MM.1S (cell line): ENCODE measurements at regions not wholly inside any gene's neighbourhood (a gene's known extent, or its start where the extent isn't known, plus 50 kb on each side); places are given as distances from the start of the nearest gene placed in this dataset.

Experiments
- DNase-seq: peaks from one replicate; pipeline ENCODE4 v3.0.0-alpha.2; 2015
- H2AFZ ChIP-seq: fragments of 300-600 bp; sonication (generic); 2 replicates; pipeline ENCODE4 v1.6.0; 2016; ENCODE audit warnings: antibody characterized with exemption, low read length
- H3F3A ChIP-seq: fragments of 300-600 bp; sonication (generic); 2 replicates; pipeline ENCODE4 v1.6.1; 2016; ENCODE audit warnings: mild to moderate bottlenecking, antibody characterized with exemption, low read length, moderate library complexity, mixed read lengths; ENCODE audit not compliant: insufficient read depth
- H3K27ac ChIP-seq: fragments of 300-600 bp; sonication (generic); 2 replicates; pipeline ENCODE4 v1.5.1; 2016; ENCODE audit warnings: mild to moderate bottlenecking, low read length
- H3K27me3 ChIP-seq: fragments of 300-600 bp; sonication (generic); replicated peaks from 2 replicates; pipeline ENCODE4 v1.6.0; 2016; ENCODE audit warnings: low read length; ENCODE audit not compliant: insufficient read depth
- H3K36me3 ChIP-seq: fragments of 300-600 bp; sonication (generic); replicated peaks from 2 replicates; pipeline ENCODE4 v1.6.1; 2016; ENCODE audit warnings: mild to moderate bottlenecking, low read length, mixed read lengths; ENCODE audit not compliant: insufficient read depth
- H3K4me1 ChIP-seq: fragments of 300-600 bp; sonication (generic); 2 replicates; pipeline ENCODE4 v1.6.1; 2016; ENCODE audit warnings: low read length, mixed read lengths
- H3K4me2 ChIP-seq: fragments of 300-600 bp; sonication (generic); 2 replicates; pipeline ENCODE4 v1.6.0; 2016; ENCODE audit warnings: low read depth, low read length
- H3K4me3 ChIP-seq: fragments of 300-600 bp; sonication (generic); 2 replicates; pipeline ENCODE4 v1.5.1; 2016; ENCODE audit warnings: low read length, mixed read lengths
- H3K79me2 ChIP-seq: fragments of 300-600 bp; sonication (generic); 2 replicates; pipeline ENCODE4 v1.6.1; 2016; ENCODE audit warnings: mixed run types, low read length, mixed read lengths
- H3K9ac ChIP-seq: fragments of 300-600 bp; sonication (generic); 2 replicates; pipeline ENCODE4 v1.6.1; 2016; ENCODE audit warnings: low read length, mixed read lengths
- H3K9me2 ChIP-seq: fragments of 300-600 bp; sonication (generic); replicated peaks from 2 replicates; pipeline ENCODE4 v1.6.1; 2016; ENCODE audit warnings: mild to moderate bottlenecking, low read length, mixed read lengths; ENCODE audit not compliant: insufficient read depth
- H3K9me3 ChIP-seq: fragments of 300-600 bp; sonication (generic); replicated peaks from 2 replicates; pipeline ENCODE4 v1.6.1; 2016; ENCODE audit warnings: mild to moderate bottlenecking, low read length, mixed read lengths; ENCODE audit not compliant: insufficient read depth
- H4K20me1 ChIP-seq: fragments of 300-600 bp; sonication (generic); 2 replicates; pipeline ENCODE4 v1.6.1; 2016; ENCODE audit warnings: mild to moderate bottlenecking, low read length, moderate library complexity, mixed read lengths; ENCODE audit not compliant: insufficient read depth
- EZH2 ChIP-seq: fragments of 300-600 bp; sonication (generic); optimal IDR thresholded peaks from 2 replicates; pipeline ENCODE3; 2017; ENCODE audit warnings: low read depth, mild to moderate bottlenecking, antibody characterized with exemption, low read length, mixed read lengths
- EZH2phosphoT487 ChIP-seq: fragments of 300-600 bp; sonication (generic); IDR thresholded peaks from 2 replicates; pipeline ENCODE4 v1.6.1; 2018; ENCODE audit warnings: antibody characterized with exemption, low read length
- TF ChIP-seq, protein P1 (sequence below): fragments of 300-600 bp; sonication (generic); IDR thresholded peaks from 2 replicates; pipeline ENCODE4 v1.5.1; 2016; ENCODE audit warnings: antibody characterized with exemption, low read length, mixed read lengths

- Histone ChIP-seq H2AFZ (no peak overlapping the region), H3K36me3 (no peaks in the 10 kb centered on the region), H3K9me3 (no peaks in the 10 kb centered on the region), H3K27me3 (no peaks in the 10 kb centered on the region), H4K20me1 (no peaks in the 10 kb centered on the region), H3K4me1 (no peaks in the 10 kb centered on the region), H3K4me2 (no peak overlapping the region), H3F3A (no peaks in the 10 kb centered on the region), H3K9me2 (no peaks in the 10 kb centered on the region), H3K27ac (no peak overlapping the region), H3K9ac (no peak overlapping the region), H3K79me2 (no peaks in the 10 kb centered on the region), H3K4me3 (no peak overlapping the region)
- DNase-seq, result no peak
- no peak for TF ChIP-seq EZH2phosphoT487
Observed at GRCh38 chr13:109380457-109380856, 405.9 kb downstream of the IRS2 start.

DNA sequence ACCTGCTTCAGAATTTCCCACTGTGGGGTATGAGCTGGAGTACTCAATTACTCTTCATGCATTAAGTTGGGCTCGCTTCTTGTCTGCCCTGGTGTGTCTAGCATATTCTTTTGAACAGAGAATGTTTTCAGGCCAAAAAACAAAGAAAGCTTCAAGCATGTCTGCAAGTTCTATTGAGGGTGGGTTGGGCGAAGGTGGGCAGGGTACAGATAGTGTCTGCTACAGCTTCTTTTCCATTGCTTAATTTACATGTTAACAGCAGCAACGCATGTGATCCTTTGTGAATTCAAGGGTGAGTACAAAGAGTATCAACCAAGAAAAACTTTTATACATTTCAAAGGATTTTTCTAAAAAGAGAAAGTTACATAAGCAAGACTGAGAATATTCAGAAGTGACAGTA, 406.5 kb downstream of the IRS2 start:
- Histone ChIP-seq H3K4me1 (no peaks in the 10 kb centered on the region), H3K9me3 (no peaks in the 10 kb centered on the region), H2AFZ (no peak overlapping the region), H3K9ac (no peak overlapping the region), H3K36me3 (no peaks in the 10 kb centered on the region), H3K4me3 (no peak overlapping the region), H3F3A (no peaks in the 10 kb centered on the region), H3K79me2 (no peaks in the 10 kb centered on the region), H3K27ac (no peak overlapping the region), H3K4me2 (no peak overlapping the region), H3K9me2 (no peaks in the 10 kb centered on the region), H3K27me3 (no peaks in the 10 kb centered on the region), H4K20me1 (no peaks in the 10 kb centered on the region)
- no peak for DNase-seq
- no peak for TF ChIP-seq EZH2phosphoT487
- TF ChIP-seq, protein P1, sequence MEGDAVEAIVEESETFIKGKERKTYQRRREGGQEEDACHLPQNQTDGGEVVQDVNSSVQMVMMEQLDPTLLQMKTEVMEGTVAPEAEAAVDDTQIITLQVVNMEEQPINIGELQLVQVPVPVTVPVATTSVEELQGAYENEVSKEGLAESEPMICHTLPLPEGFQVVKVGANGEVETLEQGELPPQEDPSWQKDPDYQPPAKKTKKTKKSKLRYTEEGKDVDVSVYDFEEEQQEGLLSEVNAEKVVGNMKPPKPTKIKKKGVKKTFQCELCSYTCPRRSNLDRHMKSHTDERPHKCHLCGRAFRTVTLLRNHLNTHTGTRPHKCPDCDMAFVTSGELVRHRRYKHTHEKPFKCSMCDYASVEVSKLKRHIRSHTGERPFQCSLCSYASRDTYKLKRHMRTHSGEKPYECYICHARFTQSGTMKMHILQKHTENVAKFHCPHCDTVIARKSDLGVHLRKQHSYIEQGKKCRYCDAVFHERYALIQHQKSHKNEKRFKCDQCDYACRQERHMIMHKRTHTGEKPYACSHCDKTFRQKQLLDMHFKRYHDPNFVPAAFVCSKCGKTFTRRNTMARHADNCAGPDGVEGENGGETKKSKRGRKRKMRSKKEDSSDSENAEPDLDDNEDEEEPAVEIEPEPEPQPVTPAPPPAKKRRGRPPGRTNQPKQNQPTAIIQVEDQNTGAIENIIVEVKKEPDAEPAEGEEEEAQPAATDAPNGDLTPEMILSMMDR, result no peak
- TF ChIP-seq EZH2, result no peak

DNA sequence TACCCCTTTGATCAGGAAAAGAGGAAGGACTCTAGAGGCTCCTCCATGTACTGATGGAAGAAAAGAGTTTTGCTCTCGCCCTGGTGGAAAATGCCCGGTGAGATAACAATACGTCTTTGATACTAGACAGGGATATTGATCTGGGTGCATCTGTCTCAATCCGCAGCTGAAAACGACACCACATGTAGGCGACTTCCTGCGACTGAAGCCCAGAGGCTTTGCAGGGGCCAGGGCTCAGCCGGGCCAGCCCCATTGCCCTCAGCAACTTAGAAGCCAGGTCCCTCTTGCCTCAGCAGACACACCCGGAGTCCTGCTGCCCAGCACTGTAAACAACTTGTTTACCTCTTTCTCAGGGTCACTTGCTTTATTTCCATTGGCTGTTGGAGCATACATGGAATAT, 409.4 kb downstream of the IRS2 start:
- H3K9me3 ChIP-seq, result no peaks in the 10 kb centered on the region
- TF ChIP-seq EZH2phosphoT487 (no peak), EZH2 (no peak)
- TF ChIP-seq, protein P1, result no peak
- no peaks in the 10 kb centered on the region for H3K36me3 ChIP-seq
- H3K79me2 ChIP-seq, result no peaks in the 10 kb centered on the region
- no peaks in the 10 kb centered on the region for H4K20me1 ChIP-seq
- H3K27ac ChIP-seq, result no peak overlapping the region
- no peaks in the 10 kb centered on the region for H3F3A ChIP-seq
- no peak overlapping the region for H3K4me3 ChIP-seq
- H3K9ac ChIP-seq, result no peak overlapping the region
- H3K9me2 ChIP-seq, result no peaks in the 10 kb centered on the region
- no peak overlapping the region for H3K4me2 ChIP-seq
- H3K27me3 ChIP-seq, result no peaks in the 10 kb centered on the region
- DNase-seq, result no peak
- no peaks in the 10 kb centered on the region for H3K4me1 ChIP-seq
- no peak overlapping the region for H2AFZ ChIP-seq

GRCh38 chr13:109374609-109375200, 411.7 kb downstream of the IRS2 start:
- TF ChIP-seq, protein P1, result no peak
- TF ChIP-seq EZH2, result no peak
- no peak for TF ChIP-seq EZH2phosphoT487
- Histone ChIP-seq H3F3A (no peaks in the 10 kb centered on the region), H4K20me1 (no peaks in the 10 kb centered on the region), H3K36me3 (no peaks in the 10 kb centered on the region), H3K27me3 (no peaks in the 10 kb centered on the region), H3K4me2 (no peak overlapping the region), H2AFZ (no peak overlapping the region), H3K9me2 (no peaks in the 10 kb centered on the region), H3K27ac (no peak overlapping the region), H3K4me1 (no peaks in the 10 kb centered on the region), H3K79me2 (no peaks in the 10 kb centered on the region), H3K9ac (no peak overlapping the region), H3K4me3 (no peak overlapping the region), H3K9me3 (no peaks in the 10 kb centered on the region)
- no peak for DNase-seq
